IPS-15b (cell line): ENCODE measurements at regions not wholly inside any gene's neighbourhood (a gene's known extent, or its start where the extent isn't known, plus 50 kb on each side); places are given as distances from the start of the nearest gene placed in this dataset.

Experiments used
- H3K27me3 ChIP-seq: one replicate; pipeline ENCODE4 v1.6.1; 2013; ENCODE audit warnings: low read length; ENCODE audit not compliant: control insufficient read depth, insufficient read depth
- H3K36me3 ChIP-seq: one replicate; pipeline ENCODE4 v1.6.1; 2013; ENCODE audit warnings: low read length; ENCODE audit not compliant: control insufficient read depth, insufficient read depth
- H3K4me1 ChIP-seq: one replicate; pipeline ENCODE4 v1.6.1; 2013; ENCODE audit warnings: mild to moderate bottlenecking, low read length; ENCODE audit not compliant: control insufficient read depth, insufficient read depth
- H3K4me3 ChIP-seq: one replicate; pipeline ENCODE4 v1.5.1; 2013; ENCODE audit warnings: low read depth, low read length
- H3K9ac ChIP-seq: one replicate; pipeline ENCODE4 v1.6.1; 2013; ENCODE audit warnings: low read depth, mild to moderate bottlenecking, low read length
- H3K9me3 ChIP-seq: one replicate; pipeline ENCODE4 v1.6.1; 2013; ENCODE audit warnings: mild to moderate bottlenecking, low read length; ENCODE audit not compliant: control insufficient read depth, insufficient read depth

DNA sequence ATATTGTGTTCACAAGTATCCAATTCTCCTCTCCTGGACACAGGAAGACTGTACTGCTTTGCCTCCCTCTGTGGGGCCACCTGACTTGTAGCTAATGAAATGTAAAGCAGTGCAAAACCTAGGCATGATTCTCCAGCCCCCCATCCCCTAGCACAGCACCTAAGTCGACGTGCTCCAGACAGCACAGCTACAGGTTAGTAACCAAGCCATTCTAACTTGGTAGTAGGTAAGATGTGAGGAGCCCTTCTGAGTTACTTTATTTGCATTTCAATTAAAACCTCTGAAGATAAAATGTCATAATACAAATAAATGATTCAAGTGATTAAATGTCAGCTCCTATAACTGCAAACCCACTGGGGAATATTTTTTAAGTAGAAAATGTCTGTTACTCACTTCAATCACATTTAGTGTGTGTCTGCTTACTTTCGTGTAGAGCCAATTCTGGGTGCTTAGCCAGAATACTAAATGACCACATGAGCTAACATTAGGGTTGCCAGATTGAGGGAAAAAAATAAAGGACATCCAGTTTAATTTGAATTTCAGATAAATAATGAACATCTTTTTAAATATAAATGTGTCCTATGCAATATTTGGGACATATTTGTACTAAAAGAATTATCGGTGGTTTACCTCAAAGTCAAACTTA, 64.8 kb upstream of the HIF1A start:
- no peak overlapping the region for H3K4me3 ChIP-seq
- H3K36me3 ChIP-seq, result no peaks in the 10 kb centered on the region
- peak overlapping the region; percentile 28 for H3K9ac ChIP-seq
- H3K4me1 ChIP-seq, result no peaks in the 10 kb centered on the region
- H3K9me3 ChIP-seq, result no peaks in the 10 kb centered on the region
- no peaks in the 10 kb centered on the region for H3K27me3 ChIP-seq

DNA sequence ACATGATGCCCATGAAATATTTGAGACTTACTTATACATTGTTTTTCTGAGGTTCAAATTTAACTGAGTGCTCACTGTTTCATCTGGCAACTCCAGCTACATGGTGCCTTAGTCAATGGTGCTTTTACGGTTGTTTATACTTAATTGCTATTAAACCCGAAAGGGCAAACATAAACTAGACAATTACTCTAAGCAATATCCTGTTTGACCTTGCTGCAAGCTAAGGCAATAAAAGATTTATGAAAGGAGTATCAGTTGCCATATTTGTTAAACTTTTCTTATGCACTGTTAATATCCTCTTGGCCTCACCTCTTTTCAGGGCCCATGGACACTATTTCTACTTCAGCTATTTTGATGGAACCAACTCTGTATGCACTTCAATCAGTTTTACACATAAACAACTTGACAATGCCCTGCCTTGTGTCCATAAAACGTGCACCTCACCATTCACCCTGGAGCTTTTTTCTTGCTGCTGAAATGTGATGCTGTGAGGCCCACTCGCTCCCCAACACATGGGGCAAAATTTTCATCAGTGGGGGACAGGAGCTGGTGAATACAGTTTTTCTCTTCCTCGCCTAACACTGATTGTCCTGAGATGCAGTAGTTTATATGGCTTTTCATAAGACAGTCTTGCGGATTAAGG, 64.1 kb upstream of the HIF1A start:
- no peak overlapping the region for H3K9ac ChIP-seq
- no peaks in the 10 kb centered on the region for H3K27me3 ChIP-seq
- H3K36me3 ChIP-seq, result no peaks in the 10 kb centered on the region
- H3K4me1 ChIP-seq, result no peaks in the 10 kb centered on the region
- H3K4me3 ChIP-seq, result no peak overlapping the region
- no peaks in the 10 kb centered on the region for H3K9me3 ChIP-seq

DNA sequence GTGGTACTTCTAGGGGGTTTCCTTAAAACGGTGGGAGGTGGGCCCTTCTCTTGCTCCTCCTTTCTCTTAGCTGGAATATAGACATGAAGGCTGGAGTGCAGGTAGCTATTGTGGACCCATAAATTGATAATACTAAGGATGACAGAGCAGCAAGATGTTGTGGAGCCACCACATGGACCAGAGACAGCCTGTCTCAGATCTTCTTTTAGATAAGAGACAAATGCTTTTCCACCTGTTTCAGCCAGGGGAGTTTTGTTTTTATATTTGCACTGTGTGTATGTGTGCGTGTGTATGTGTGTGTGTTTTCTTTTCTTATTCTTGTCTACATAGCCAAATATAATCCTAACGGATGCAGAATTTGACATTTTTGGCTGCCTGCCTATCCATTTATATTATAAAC, 62.9 kb upstream of the HIF1A start:
- Histone ChIP-seq H3K4me3 (no peak overlapping the region), H3K9me3 (no peaks in the 10 kb centered on the region)

GRCh38 chr14:61632807-61633206, 62.5 kb upstream of the HIF1A start:
- no peaks in the 10 kb centered on the region for H3K4me1 ChIP-seq
- no peaks in the 10 kb centered on the region for H3K9me3 ChIP-seq
- no peak overlapping the region for H3K9ac ChIP-seq
- no peak overlapping the region for H3K4me3 ChIP-seq
- no peaks in the 10 kb centered on the region for H3K36me3 ChIP-seq
- H3K27me3 ChIP-seq, result no peaks in the 10 kb centered on the region

More for the DNA sequence above, 62.9 kb upstream of the HIF1A start:
- Histone ChIP-seq H3K9ac (no peak overlapping the region), H3K36me3 (no peaks in the 10 kb centered on the region), H3K27me3 (no peaks in the 10 kb centered on the region), H3K4me1 (no peaks in the 10 kb centered on the region)

GRCh38 chr14:61636291-61636690, 59.0 kb upstream of the HIF1A start:
- no peak overlapping the region for H3K9ac ChIP-seq
- no peaks in the 10 kb centered on the region for H3K27me3 ChIP-seq
- H3K4me1 ChIP-seq, result no peaks in the 10 kb centered on the region
- H3K36me3 ChIP-seq, result no peaks in the 10 kb centered on the region
- H3K9me3 ChIP-seq, result no peaks in the 10 kb centered on the region
- H3K4me3 ChIP-seq, result no peak overlapping the region

- Histone ChIP-seq H3K9me3 (no peaks in the 10 kb centered on the region), H3K4me1 (no peaks in the 10 kb centered on the region), H3K4me3 (no peak overlapping the region), H3K9ac (no peak overlapping the region), H3K27me3 (no peaks in the 10 kb centered on the region), H3K36me3 (no peaks in the 10 kb centered on the region)
These were observed 58.5 kb upstream of the HIF1A start for GRCh38 chr14:61636779-61637178.

DNA sequence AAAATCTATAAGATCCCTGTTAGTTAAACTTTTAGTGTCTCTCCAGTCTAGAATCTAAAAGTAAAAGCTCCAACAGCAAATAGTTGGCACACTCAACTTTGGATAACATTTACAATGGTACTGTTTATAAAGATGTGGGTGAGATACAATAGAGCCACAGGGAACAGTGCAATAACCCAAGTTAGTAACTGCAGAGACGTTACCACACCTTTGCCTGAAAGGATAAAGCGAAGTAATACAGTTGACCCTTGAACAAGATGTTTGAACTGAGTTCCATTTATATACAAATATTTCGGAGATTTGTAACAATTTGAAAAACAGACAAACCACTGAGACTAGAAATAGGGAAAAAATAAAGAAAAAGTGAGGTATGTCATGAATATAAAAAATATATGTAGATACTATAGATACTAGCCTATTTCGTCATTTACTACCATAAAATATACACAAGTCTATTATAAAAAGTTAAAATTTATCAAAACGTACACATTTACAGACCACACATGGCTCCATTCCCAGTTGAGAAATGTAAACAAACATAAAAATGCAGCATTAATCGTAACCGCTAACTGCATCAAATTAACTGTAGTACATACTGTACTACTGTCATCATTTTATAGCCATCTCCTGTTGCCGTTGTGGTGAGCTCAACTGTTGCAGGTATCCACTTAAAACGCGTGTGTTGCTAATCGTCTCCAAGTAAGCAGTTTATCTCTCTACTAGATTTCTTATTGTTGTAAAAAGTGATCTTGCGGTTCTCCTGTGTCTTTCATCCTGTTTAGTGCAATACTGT, 56.5 kb upstream of the HIF1A start:
- Histone ChIP-seq H3K9ac (no peak overlapping the region), H3K4me3 (no peak overlapping the region), H3K36me3 (no peaks in the 10 kb centered on the region), H3K4me1 (no peaks in the 10 kb centered on the region), H3K9me3 (no peaks in the 10 kb centered on the region), H3K27me3 (no peaks in the 10 kb centered on the region)

DNA sequence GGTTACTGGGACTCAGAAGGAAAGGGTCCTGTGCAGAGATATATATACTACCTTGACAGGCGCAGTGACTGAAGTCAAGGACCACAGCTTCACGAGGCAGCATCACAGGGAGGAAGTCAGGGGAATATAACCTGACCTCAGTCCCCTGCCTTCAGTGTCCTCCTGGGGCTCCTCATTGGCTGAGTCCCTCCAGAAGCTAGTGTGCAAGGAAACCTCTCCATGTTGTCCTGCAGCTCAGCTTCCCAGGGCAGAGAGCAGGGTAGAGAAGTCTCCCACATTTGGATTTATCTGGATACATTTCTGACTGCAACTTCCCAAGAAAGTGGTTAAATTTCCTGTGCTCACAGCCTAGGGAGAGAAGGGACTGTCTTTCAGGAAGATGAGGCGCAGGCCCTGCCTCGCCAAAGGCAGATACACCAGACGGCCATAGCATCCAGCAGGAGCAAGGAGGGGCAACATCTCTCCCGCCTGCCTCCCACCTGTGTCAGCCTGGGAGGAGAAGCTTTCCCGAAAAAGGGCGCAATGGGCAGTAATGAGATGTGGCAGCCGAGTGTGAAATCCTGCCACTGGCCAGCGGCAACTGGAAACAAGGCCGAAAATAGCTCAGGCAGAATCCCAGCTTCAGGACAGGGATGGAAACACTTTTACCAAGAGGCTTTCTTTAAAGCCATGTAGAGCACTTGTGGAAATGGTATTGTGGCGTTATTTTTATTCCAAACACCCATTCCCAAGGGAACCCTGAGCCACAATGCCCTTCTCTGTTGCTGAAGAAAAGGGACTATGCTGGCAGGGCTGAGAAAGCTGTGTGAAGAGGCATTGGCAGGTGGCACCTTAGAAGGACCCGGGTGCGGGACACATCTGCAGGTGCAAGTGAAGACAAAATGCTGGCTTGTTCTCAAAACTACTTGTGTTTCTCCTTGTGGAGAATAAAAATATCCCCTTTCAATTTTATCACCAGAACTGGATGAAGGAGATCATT, 54.9 kb upstream of the HIF1A start:
- H3K4me1 ChIP-seq, result no peaks in the 10 kb centered on the region
- no peak overlapping the region for H3K4me3 ChIP-seq
- no peaks in the 10 kb centered on the region for H3K9me3 ChIP-seq
- H3K27me3 ChIP-seq, result no peaks in the 10 kb centered on the region
- H3K9ac ChIP-seq, result no peak overlapping the region
- no peaks in the 10 kb centered on the region for H3K36me3 ChIP-seq

GRCh38 chr14:61641914-61642613, 53.2 kb upstream of the HIF1A start:
- H3K9ac ChIP-seq, result no peak overlapping the region
- H3K9me3 ChIP-seq, result no peaks in the 10 kb centered on the region
- no peaks in the 10 kb centered on the region for H3K4me1 ChIP-seq
- H3K27me3 ChIP-seq, result no peaks in the 10 kb centered on the region
- H3K4me3 ChIP-seq, result no peak overlapping the region
- H3K36me3 ChIP-seq, result no peaks in the 10 kb centered on the region

GRCh38 chr14:61642614-61642982, 52.7 kb upstream of the HIF1A start:
- Histone ChIP-seq H3K36me3 (no peaks in the 10 kb centered on the region), H3K9ac (no peak overlapping the region), H3K27me3 (no peaks in the 10 kb centered on the region), H3K9me3 (no peaks in the 10 kb centered on the region), H3K4me3 (no peak overlapping the region), H3K4me1 (no peaks in the 10 kb centered on the region)

GRCh38 chr14:61643555-61643954, 51.8 kb upstream of the HIF1A start:
- Histone ChIP-seq H3K36me3 (no peaks in the 10 kb centered on the region), H3K4me3 (no peak overlapping the region), H3K9me3 (no peaks in the 10 kb centered on the region), H3K4me1 (no peaks in the 10 kb centered on the region), H3K27me3 (no peaks in the 10 kb centered on the region), H3K9ac (no peak overlapping the region)
